ENCODE measurements at regions not wholly inside any gene's neighbourhood (a gene's known extent, or its start where the extent isn't known, plus 50 kb on each side); places are given as distances from the start of the nearest gene placed in this dataset.

DNA sequence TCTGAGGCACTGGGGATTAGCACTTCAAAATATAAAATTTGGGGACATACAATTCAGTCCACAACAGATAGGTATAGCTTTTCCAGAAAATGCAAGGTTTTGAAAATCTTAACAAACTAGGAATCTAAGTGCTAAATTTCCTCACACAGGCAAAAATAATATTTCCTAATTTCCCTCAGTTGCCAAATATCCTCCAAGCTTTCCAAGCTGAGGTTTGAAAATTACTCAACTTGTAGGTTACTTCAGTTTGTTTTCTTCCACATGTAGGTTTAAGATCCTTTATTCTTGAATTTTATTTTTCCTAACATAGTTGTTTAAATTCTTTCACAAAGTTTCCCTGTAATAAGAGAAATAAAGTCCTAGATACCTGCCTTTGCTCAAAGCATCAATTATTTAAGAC is 192.9 kb upstream of the NRXN1 start:
- H3K4me1 Mint-ChIP-seq (ENCODE audit: low read depth), result no peaks in the 10 kb centered on the region
- no peak for TF ChIP-seq CTCF (IDR thresholded peaks at IDR 0.05)
- no peaks in the 10 kb centered on the region for H3K27me3 Mint-ChIP-seq (ENCODE audit: insufficient read depth)
- H3K9me3 Mint-ChIP-seq, result peaks cover 40% of the 10 kb centered on the region
- no peak overlapping the region for H3K27ac Mint-ChIP-seq
- H3K36me3 Mint-ChIP-seq (ENCODE audit: low read depth), result no peaks in the 10 kb centered on the region
- no peak for DNase-seq
- H3K4me3 Mint-ChIP-seq, result no peak overlapping the region

DNA sequence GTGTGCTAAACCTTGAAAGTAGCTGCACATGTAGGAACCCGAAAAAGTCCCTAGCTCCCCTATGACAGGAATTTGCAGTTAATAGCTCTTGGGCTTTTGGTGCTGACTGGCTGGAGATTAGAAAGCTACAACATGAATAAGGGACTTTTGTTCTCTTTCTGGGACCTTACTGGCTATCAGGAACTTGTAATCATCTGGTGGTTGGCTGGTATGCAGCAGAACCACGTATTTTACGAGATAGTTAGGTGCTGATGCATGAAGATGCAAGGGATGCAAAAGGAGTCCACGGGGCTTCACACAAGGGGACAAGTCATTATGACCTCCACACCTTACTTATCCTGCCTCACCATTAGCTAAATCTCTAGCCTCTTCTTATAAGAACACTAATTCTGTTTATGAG is 190.2 kb upstream of the NRXN1 start:
- H3K36me3 Mint-ChIP-seq (ENCODE audit: low read depth), result no peaks in the 10 kb centered on the region
- no peak overlapping the region for H3K4me3 Mint-ChIP-seq
- H3K4me1 Mint-ChIP-seq (ENCODE audit: low read depth), result no peaks in the 10 kb centered on the region
- H3K27me3 Mint-ChIP-seq (ENCODE audit: insufficient read depth), result no peaks in the 10 kb centered on the region
- no peak overlapping the region for H3K27ac Mint-ChIP-seq
- no peak for DNase-seq
- TF ChIP-seq CTCF (IDR thresholded peaks at IDR 0.05), result no peak
- peaks cover 28% of the 10 kb centered on the region for H3K9me3 Mint-ChIP-seq

- Mint-ChIP-seq H3K4me1 (ENCODE audit: low read depth) (no peaks in the 10 kb centered on the region), H3K27me3 (ENCODE audit: insufficient read depth) (no peaks in the 10 kb centered on the region; the same call in 1 of the 2 replicates), H3K27ac (no peak overlapping the region), H3K9me3 (peaks cover 19% of the 10 kb centered on the region), H3K4me3 (no peak overlapping the region), H3K36me3 (ENCODE audit: low read depth) (no peaks in the 10 kb centered on the region)
- no peak for DNase-seq
- no peak for TF ChIP-seq CTCF (IDR thresholded peaks at IDR 0.05)
Measured at GRCh38 chr2:51220606-51221005, 188.7 kb upstream of the NRXN1 start.

- Mint-ChIP-seq H3K4me1 (ENCODE audit: low read depth) (no peaks in the 10 kb centered on the region), H3K27ac (no peak overlapping the region), H3K27me3 (ENCODE audit: insufficient read depth) (no peaks in the 10 kb centered on the region; the same call in 1 of the 2 replicates), H3K36me3 (ENCODE audit: low read depth) (no peaks in the 10 kb centered on the region), H3K9me3 (peaks cover 15% of the 10 kb centered on the region), H3K4me3 (no peak overlapping the region)
- no peak for TF ChIP-seq CTCF (IDR thresholded peaks at IDR 0.05)
- DNase-seq, result no peak
Measured at GRCh38 chr2:51220080-51220479, 188.1 kb upstream of the NRXN1 start.

DNA sequence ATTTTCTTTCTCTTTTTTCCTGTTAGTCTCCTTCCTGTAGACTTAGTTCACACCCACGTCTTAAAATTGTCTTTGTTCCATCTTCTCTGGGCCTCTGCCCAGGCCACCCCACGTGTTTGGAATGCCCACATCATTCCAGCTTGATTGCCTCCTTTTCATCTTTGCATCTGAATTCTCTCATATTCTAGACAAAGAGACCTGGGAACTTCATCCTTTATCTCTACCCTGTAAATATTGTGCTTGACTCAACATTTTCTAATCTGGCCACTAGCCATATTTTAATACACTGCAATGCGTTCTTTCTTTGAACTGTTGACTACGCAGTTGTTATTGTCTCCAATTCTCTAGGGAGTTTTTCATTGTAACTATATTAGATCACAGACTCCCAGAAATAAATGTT is 187.5 kb upstream of the NRXN1 start:
- no peak for TF ChIP-seq CTCF (IDR thresholded peaks at IDR 0.05)
- peaks cover 13% of the 10 kb centered on the region; the same call in 1 of the 2 replicates for H3K9me3 Mint-ChIP-seq
- no peaks in the 10 kb centered on the region for H3K4me1 Mint-ChIP-seq (ENCODE audit: low read depth)
- no peak for DNase-seq
- no peak overlapping the region for H3K4me3 Mint-ChIP-seq
- no peaks in the 10 kb centered on the region; the same call in 1 of the 2 replicates for H3K27me3 Mint-ChIP-seq (ENCODE audit: insufficient read depth)
- H3K36me3 Mint-ChIP-seq (ENCODE audit: low read depth), result no peaks in the 10 kb centered on the region
- H3K27ac Mint-ChIP-seq, result no peak overlapping the region

GRCh38 chr2:51218047-51218446 is 186.1 kb upstream of the NRXN1 start:
- Mint-ChIP-seq H3K4me3 (no peak overlapping the region), H3K27ac (no peak overlapping the region), H3K36me3 (ENCODE audit: low read depth) (no peaks in the 10 kb centered on the region), H3K4me1 (ENCODE audit: low read depth) (no peaks in the 10 kb centered on the region), H3K27me3 (ENCODE audit: insufficient read depth) (no peaks in the 10 kb centered on the region; the same call in 1 of the 2 replicates), H3K9me3 (peaks cover 7% of the 10 kb centered on the region; the same call in 1 of the 2 replicates)
- no peak for TF ChIP-seq CTCF (IDR thresholded peaks at IDR 0.05)
- DNase-seq, result no peak

Measured in HFFc6 (cell line).